Thyroid gland (tissue), 4 donors: ENCODE measurements at regions not wholly inside any gene's neighbourhood (a gene's known extent, or its start where the extent isn't known, plus 50 kb on each side); places are given as distances from the start of the nearest gene placed in this dataset.

Experiments
- DNase-seq, 2 donors: peaks; one replicate each; pipeline ENCODE4 v3.0.0-alpha.2; 2019
- H3K27ac ChIP-seq, 3 donors: fragments of 200-600 bp; sonication (generic); 1 replicate in 2 of 3; 2 replicates in 1 of 3; pipeline ENCODE4 v1.5.1; 2016 to 2019; ENCODE audit warnings: mild to moderate bottlenecking in 1 of 3, moderate library complexity in 1 of 3
- H3K27me3 ChIP-seq: fragments of 200-600 bp; sonication (generic); one replicate; pipeline ENCODE4 v1.5.1; 2019
- H3K36me3 ChIP-seq, 2 donors: fragments of 200-600 bp; sonication (generic); one replicate each; pipeline ENCODE4 v1.5.1; 2016 to 2019
- H3K4me1 ChIP-seq, 2 donors: fragments of 200-600 bp; sonication (generic); one replicate each; pipeline ENCODE4 v1.5.1; 2017 to 2019
- H3K4me3 ChIP-seq, 3 donors: fragments of 200-600 bp; sonication (generic); replicated peaks in 1 of 3; 1 replicate in 2 of 3; 2 replicates in 1 of 3; pipeline ENCODE4 v1.5.1; 2016; ENCODE audit warnings: mild to moderate bottlenecking in 1 of 3
- H3K9me3 ChIP-seq: fragments of 200-600 bp; sonication (generic); one replicate; pipeline ENCODE4 v1.5.1; 2017
- POLR2A ChIP-seq, 2 donors: fragments of 450-650 bp; IDR thresholded peaks; one replicate each; pipeline ENCODE4 v1.6.1; 2017; ENCODE audit warnings: antibody characterized with exemption in 2 of 2, mild to moderate bottlenecking in 2 of 2, moderate library complexity in 1 of 2
- WGBS, 2 donors: methylation state at CpG; one replicate each; pipeline ENCODE4 v1.1.5; 2017; 5-methylcytosine and 5-hydroxymethylcytosine counted together
- intact Hi-C: fragments of 100-400 bp; cut with DNase I; formaldehyde crosslinking; loops from one replicate; pipeline ENCODE4 v1.15.1; 2023
- TF ChIP-seq, protein P1 (sequence below), 6 experiments: fragments of 200-600 bp in 3 of 6; fragments of 450-650 bp in 3 of 6; sonication (generic) in 3 of 6; IDR thresholded peaks; one replicate each; pipeline ENCODE4 v1.5.1; 2016 to 2019; ENCODE audit warnings: antibody characterized with exemption in 6 of 6, mild to moderate bottlenecking in 2 of 6, inconsistent platforms in 1 of 6, moderate library complexity in 1 of 6

GRCh38 chr11:109769858-109770257, 323.3 kb upstream of the ZC3H12C start:
- Histone ChIP-seq H3K4me3 (no peak overlapping the region), H3K36me3 (no peaks in the 10 kb centered on the region), H3K4me1 (no peaks in the 10 kb centered on the region), H3K27me3 (no peaks in the 10 kb centered on the region), H3K9me3 (no peaks in the 10 kb centered on the region), H3K27ac (no peak overlapping the region)
- DNase-seq, result no peak
- TF ChIP-seq, protein P1, sequence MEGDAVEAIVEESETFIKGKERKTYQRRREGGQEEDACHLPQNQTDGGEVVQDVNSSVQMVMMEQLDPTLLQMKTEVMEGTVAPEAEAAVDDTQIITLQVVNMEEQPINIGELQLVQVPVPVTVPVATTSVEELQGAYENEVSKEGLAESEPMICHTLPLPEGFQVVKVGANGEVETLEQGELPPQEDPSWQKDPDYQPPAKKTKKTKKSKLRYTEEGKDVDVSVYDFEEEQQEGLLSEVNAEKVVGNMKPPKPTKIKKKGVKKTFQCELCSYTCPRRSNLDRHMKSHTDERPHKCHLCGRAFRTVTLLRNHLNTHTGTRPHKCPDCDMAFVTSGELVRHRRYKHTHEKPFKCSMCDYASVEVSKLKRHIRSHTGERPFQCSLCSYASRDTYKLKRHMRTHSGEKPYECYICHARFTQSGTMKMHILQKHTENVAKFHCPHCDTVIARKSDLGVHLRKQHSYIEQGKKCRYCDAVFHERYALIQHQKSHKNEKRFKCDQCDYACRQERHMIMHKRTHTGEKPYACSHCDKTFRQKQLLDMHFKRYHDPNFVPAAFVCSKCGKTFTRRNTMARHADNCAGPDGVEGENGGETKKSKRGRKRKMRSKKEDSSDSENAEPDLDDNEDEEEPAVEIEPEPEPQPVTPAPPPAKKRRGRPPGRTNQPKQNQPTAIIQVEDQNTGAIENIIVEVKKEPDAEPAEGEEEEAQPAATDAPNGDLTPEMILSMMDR (IDR thresholded peaks at IDR 0.05), result no peak
- TF ChIP-seq POLR2A (IDR thresholded peaks at IDR 0.05), result no peak
- 70 to 84% methylated on average over 4 of the region's 4 CpGs for WGBS, 2 donors
- intact Hi-C loops, result no loop called here

- no peak overlapping the region for H3K4me3 ChIP-seq
- TF ChIP-seq, protein P1 (IDR thresholded peaks at IDR 0.05), result no peak
- no peak for TF ChIP-seq POLR2A (IDR thresholded peaks at IDR 0.05)
- DNase-seq, result no peak
- H3K27me3 ChIP-seq, result no peaks in the 10 kb centered on the region
- no peaks in the 10 kb centered on the region for H3K36me3 ChIP-seq
- no peak overlapping the region for H3K27ac ChIP-seq
- no peaks in the 10 kb centered on the region for H3K9me3 ChIP-seq
- no peaks in the 10 kb centered on the region for H3K4me1 ChIP-seq
- intact Hi-C loops, result no loop called here
Measured at GRCh38 chr11:109770323-109770722, 322.9 kb upstream of the ZC3H12C start.

- Histone ChIP-seq H3K27me3 (no peaks in the 10 kb centered on the region), H3K4me1 (no peaks in the 10 kb centered on the region), H3K27ac (no peak overlapping the region), H3K4me3 (no peak overlapping the region), H3K36me3 (no peaks in the 10 kb centered on the region), H3K9me3 (no peaks in the 10 kb centered on the region)
- no peak for TF ChIP-seq POLR2A (IDR thresholded peaks at IDR 0.05)
- TF ChIP-seq, protein P1 (IDR thresholded peaks at IDR 0.05), result no peak
- WGBS, 2 donors, result 58 to 64% methylated on average over 1 of the region's 1 CpG
- no peak for DNase-seq
- intact Hi-C loops, result no loop called here
Measured at GRCh38 chr11:109772892-109773291, 320.3 kb upstream of the ZC3H12C start.

GRCh38 chr11:109775686-109776085, 317.5 kb upstream of the ZC3H12C start:
- no peaks in the 10 kb centered on the region for H3K9me3 ChIP-seq
- no peak overlapping the region for H3K27ac ChIP-seq
- H3K4me3 ChIP-seq, result no peak overlapping the region
- H3K27me3 ChIP-seq, result no peaks in the 10 kb centered on the region
- no peaks in the 10 kb centered on the region for H3K4me1 ChIP-seq
- no peaks in the 10 kb centered on the region for H3K36me3 ChIP-seq
- intact Hi-C loops, result no loop called here
- 68 to 83% methylated on average over 2 of the region's 2 CpGs for WGBS, 2 donors
- no peak for DNase-seq
- TF ChIP-seq, protein P1 (IDR thresholded peaks at IDR 0.05), result no peak
- no peak for TF ChIP-seq POLR2A (IDR thresholded peaks at IDR 0.05)

DNA sequence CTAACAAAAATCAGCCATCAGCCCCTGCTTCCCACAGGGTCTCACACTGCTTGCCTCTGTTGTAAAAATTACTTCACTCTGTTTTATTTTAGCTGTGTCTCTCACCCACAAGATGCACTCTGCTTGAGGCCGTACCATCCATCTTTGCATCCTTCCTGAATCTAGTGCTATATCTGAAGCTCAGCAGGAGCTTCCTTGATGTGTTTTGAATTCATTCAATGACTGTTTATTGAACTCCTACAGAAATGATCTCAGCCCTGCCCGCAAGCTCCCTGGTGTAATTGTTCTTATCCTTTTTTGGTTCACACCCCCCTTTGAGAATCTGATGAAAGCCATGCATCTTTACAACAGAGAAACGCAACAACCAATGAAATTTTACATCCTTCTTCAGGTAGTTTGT, 310.2 kb upstream of the ZC3H12C start:
- H3K27me3 ChIP-seq, result no peaks in the 10 kb centered on the region
- H3K4me3 ChIP-seq, result no peak overlapping the region
- intact Hi-C loops, result no loop called here
- H3K36me3 ChIP-seq, result no peaks in the 10 kb centered on the region
- DNase-seq, result no peak
- no peak for TF ChIP-seq POLR2A (IDR thresholded peaks at IDR 0.05)
- TF ChIP-seq, protein P1 (IDR thresholded peaks at IDR 0.05), result no peak
- no peak overlapping the region for H3K27ac ChIP-seq
- H3K9me3 ChIP-seq, result no peaks in the 10 kb centered on the region
- H3K4me1 ChIP-seq, result no peaks in the 10 kb centered on the region
- 84 to 85% methylated on average over 3 of the region's 3 CpGs for WGBS, 2 donors
